DND-41 (cell line): ENCODE measurements at regions not wholly inside any gene's neighbourhood (a gene's known extent, or its start where the extent isn't known, plus 50 kb on each side); places are given as distances from the start of the nearest gene placed in this dataset.
"Not testable (repeated sequence)": the region's sequence is repeated elsewhere in the genome, so short reads cannot be mapped to it uniquely, and the experiment has no call there.

Experiments used
- EZH2 ChIP-seq: IDR thresholded peaks from 3 replicates; pipeline ENCODE4 v1.6.1; 2012; ENCODE audit warnings: borderline replicate concordance, low read depth, mild to moderate bottlenecking, moderate library complexity, low read length, inconsistent platforms; ENCODE audit not compliant: severe bottlenecking
- TF ChIP-seq, protein P1 (sequence below): IDR thresholded peaks from 2 replicates; pipeline ENCODE4 v1.5.1; 2012; ENCODE audit warnings: borderline replicate concordance, low read length, moderate library complexity, mild to moderate bottlenecking; ENCODE audit not compliant: poor library complexity, severe bottlenecking; ENCODE audit errors: extremely low read depth

GRCh38 chr16:29284159-29284558, 122.4 kb downstream of the NPIPB11 start:
- TF ChIP-seq, protein P1, sequence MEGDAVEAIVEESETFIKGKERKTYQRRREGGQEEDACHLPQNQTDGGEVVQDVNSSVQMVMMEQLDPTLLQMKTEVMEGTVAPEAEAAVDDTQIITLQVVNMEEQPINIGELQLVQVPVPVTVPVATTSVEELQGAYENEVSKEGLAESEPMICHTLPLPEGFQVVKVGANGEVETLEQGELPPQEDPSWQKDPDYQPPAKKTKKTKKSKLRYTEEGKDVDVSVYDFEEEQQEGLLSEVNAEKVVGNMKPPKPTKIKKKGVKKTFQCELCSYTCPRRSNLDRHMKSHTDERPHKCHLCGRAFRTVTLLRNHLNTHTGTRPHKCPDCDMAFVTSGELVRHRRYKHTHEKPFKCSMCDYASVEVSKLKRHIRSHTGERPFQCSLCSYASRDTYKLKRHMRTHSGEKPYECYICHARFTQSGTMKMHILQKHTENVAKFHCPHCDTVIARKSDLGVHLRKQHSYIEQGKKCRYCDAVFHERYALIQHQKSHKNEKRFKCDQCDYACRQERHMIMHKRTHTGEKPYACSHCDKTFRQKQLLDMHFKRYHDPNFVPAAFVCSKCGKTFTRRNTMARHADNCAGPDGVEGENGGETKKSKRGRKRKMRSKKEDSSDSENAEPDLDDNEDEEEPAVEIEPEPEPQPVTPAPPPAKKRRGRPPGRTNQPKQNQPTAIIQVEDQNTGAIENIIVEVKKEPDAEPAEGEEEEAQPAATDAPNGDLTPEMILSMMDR: not testable (repeated sequence)
- not testable (repeated sequence) for TF ChIP-seq EZH2
